A673 (cell line): ENCODE measurements at regions not wholly inside any gene's neighbourhood (a gene's known extent, or its start where the extent isn't known, plus 50 kb on each side); places are given as distances from the start of the nearest gene placed in this dataset.

Source experiments
- BruUV-seq: library from RNA; stranded (reverse); fragments of 400-500 nt; replicated peaks from 2 replicates; lab custom pipeline; 2021; lab: Mats Ljungman, UMichigan
- CTCF ChIA-PET: fragments of 300-600 bp; sonication (Branson Sonifier 250); formaldehyde crosslinking; loops from one replicate; lab custom pipeline; 2022; ENCODE audit warnings: antibody characterized with exemption; lab: Charles Lee
- POLR2A ChIA-PET: fragments of 300-600 bp; sonication (Branson Sonifier 250); formaldehyde crosslinking; loops from one replicate; lab custom pipeline; 2022; ENCODE audit warnings: antibody characterized with exemption; ENCODE audit not compliant: low non-redundant PET; lab: Charles Lee
- DNase-seq: peaks from one replicate; pipeline ENCODE4 v3.0.0-alpha.2; 2015; ENCODE audit warnings: low spot score
- H3K27ac ChIP-seq: fragments of 200-600 bp; sonication (generic); 2 replicates; pipeline ENCODE4 v1.5.1; 2016; ENCODE audit warnings: mixed run types, low read depth, mild to moderate bottlenecking, mixed read lengths, antibody characterized with exemption, low read length; ENCODE audit not compliant: poor library complexity, severe bottlenecking
- H3K27me3 ChIP-seq: fragments of 200-600 bp; sonication (generic); replicated peaks from 2 replicates; pipeline ENCODE4 v1.6.1; 2017; ENCODE audit warnings: mixed run types, low read depth, mild to moderate bottlenecking, mixed read lengths, antibody characterized with exemption, low read length; ENCODE audit not compliant: insufficient read depth, poor library complexity
- H3K36me3 ChIP-seq: fragments of 200-600 bp; sonication (generic); 2 replicates; pipeline ENCODE4 v1.6.1; 2016; ENCODE audit warnings: mixed run types, mild to moderate bottlenecking, mixed read lengths, antibody characterized with exemption, low read length; ENCODE audit not compliant: insufficient read depth, poor library complexity, severe bottlenecking
- H3K4me1 ChIP-seq: fragments of 200-600 bp; sonication (generic); 2 replicates; pipeline ENCODE4 v1.6.1; 2017; ENCODE audit warnings: mixed run types, mild to moderate bottlenecking, mixed read lengths, antibody characterized with exemption, low read length; ENCODE audit not compliant: insufficient read depth, poor library complexity, severe bottlenecking
- H3K4me3 ChIP-seq: fragments of 200-600 bp; sonication (generic); 2 replicates; pipeline ENCODE4 v1.5.1; 2016; ENCODE audit warnings: low read depth, mixed run types, mild to moderate bottlenecking, mixed read lengths, low read length; ENCODE audit not compliant: poor library complexity, severe bottlenecking
- H3K9me3 ChIP-seq: fragments of 200-600 bp; sonication (generic); 2 replicates; pipeline ENCODE4 v1.6.1; 2016; ENCODE audit warnings: mixed run types, low read depth, mild to moderate bottlenecking, mixed read lengths, antibody characterized with exemption, low read length; ENCODE audit not compliant: poor library complexity, severe bottlenecking
- EZH2 ChIP-seq: fragments of 200-600 bp; sonication (generic); IDR thresholded peaks from 2 replicates; pipeline ENCODE4 v1.6.1; 2017; ENCODE audit warnings: borderline replicate concordance, low read depth, mild to moderate bottlenecking, mixed read lengths, antibody characterized with exemption, low read length; ENCODE audit not compliant: poor library complexity, severe bottlenecking
- intact Hi-C: fragments of 100-400 bp; cut with micrococcal nuclease; formaldehyde crosslinking; loops from one replicate; pipeline ENCODE4 v1.10.0; 2022; ENCODE audit not compliant: unreplicated experiment
- TF ChIP-seq, protein P1 (sequence below): fragments of 300-800, 200-600 bp; sonication (generic); conservative IDR thresholded peaks from 2 replicates; pipeline ENCODE4 v1.5.1; 2017; ENCODE audit warnings: low read depth, mild to moderate bottlenecking, antibody characterized with exemption, low read length, moderate library complexity, mixed read lengths

DNA sequence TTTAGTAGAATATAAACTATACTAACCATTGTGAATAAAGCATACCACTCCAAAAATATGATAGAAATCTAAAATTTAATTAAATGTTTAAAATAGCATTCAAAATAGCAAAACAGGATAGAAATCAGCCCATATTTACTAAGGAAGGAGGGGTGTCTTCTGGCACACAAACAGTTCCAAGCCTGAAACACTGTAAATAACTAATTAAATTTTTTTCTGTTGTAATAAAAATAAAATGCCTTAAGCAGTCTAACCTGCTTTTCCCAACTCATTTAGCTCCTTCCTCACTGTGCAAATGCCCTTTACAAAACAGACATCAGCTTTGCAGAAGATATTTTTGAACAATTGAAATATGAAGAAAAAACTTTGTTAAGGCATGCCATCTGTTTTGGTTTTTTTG is 707.1 kb upstream of the USP15 start:
- H3K27me3 ChIP-seq = no peaks in the 10 kb centered on the region
- no peaks in the 10 kb centered on the region for H3K4me1 ChIP-seq
- intact Hi-C loops = no loop called here
- no TSS peak for BruUV-seq
- no peak overlapping the region for H3K27ac ChIP-seq
- TF ChIP-seq, protein P1, sequence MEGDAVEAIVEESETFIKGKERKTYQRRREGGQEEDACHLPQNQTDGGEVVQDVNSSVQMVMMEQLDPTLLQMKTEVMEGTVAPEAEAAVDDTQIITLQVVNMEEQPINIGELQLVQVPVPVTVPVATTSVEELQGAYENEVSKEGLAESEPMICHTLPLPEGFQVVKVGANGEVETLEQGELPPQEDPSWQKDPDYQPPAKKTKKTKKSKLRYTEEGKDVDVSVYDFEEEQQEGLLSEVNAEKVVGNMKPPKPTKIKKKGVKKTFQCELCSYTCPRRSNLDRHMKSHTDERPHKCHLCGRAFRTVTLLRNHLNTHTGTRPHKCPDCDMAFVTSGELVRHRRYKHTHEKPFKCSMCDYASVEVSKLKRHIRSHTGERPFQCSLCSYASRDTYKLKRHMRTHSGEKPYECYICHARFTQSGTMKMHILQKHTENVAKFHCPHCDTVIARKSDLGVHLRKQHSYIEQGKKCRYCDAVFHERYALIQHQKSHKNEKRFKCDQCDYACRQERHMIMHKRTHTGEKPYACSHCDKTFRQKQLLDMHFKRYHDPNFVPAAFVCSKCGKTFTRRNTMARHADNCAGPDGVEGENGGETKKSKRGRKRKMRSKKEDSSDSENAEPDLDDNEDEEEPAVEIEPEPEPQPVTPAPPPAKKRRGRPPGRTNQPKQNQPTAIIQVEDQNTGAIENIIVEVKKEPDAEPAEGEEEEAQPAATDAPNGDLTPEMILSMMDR = no peak
- no peak for TF ChIP-seq EZH2
- no peaks in the 10 kb centered on the region for H3K36me3 ChIP-seq
- no peaks in the 10 kb centered on the region for H3K9me3 ChIP-seq
- DNase-seq = no peak
- ChIA-PET CTCF (no interaction called here), POLR2A (interaction anchor here (0.8 kb wide), 1 partner anchor 486 kb away, joined by 3 read pairs; no protein-coding TSS in a partner anchor)
- H3K4me3 ChIP-seq = no peak overlapping the region

DNA sequence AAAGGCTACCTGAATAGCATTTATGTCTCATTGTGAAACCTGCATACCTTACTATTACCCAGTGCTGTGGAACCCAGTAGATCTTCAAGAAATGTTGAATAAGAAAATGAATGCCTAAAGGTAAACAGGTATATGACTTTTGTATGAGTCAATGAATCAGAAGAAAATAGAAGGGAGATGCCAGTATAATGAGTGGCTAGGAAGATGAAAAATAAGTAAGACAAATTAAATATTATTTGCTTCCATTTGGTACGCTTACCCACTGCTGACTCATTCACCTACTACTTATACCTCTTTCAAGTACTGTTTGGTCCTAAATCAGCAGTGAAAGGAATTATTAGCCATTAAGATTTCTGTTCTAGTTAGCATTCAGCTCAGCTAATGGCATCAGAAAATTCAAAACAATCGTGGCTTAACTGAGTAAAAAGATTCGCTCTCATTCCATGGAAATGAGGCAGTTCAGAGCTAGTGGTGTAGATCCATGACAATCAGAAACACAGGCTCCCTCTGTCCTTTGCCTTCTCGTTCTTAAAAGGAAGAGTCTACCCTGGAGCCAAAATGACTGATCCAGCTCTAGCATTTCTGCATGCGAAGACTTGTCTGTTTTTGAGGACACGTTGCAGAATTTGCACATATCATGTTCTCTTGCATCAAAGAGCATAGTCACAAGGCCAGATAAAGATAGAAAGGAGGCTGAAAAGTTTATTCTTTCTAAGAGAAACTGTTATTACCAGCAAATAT is 705.8 kb upstream of the USP15 start:
- no TSS peak for BruUV-seq
- no peak for DNase-seq
- CTCF ChIA-PET = no interaction called here
- Histone ChIP-seq H3K27ac (no peak overlapping the region), H3K4me1 (no peaks in the 10 kb centered on the region), H3K9me3 (no peaks in the 10 kb centered on the region), H3K4me3 (no peak overlapping the region), H3K36me3 (no peaks in the 10 kb centered on the region), H3K27me3 (no peaks in the 10 kb centered on the region)
- POLR2A ChIA-PET = no interaction called here
- TF ChIP-seq, protein P1 = no peak
- TF ChIP-seq EZH2 = no peak
- intact Hi-C loops = no loop called here

DNA sequence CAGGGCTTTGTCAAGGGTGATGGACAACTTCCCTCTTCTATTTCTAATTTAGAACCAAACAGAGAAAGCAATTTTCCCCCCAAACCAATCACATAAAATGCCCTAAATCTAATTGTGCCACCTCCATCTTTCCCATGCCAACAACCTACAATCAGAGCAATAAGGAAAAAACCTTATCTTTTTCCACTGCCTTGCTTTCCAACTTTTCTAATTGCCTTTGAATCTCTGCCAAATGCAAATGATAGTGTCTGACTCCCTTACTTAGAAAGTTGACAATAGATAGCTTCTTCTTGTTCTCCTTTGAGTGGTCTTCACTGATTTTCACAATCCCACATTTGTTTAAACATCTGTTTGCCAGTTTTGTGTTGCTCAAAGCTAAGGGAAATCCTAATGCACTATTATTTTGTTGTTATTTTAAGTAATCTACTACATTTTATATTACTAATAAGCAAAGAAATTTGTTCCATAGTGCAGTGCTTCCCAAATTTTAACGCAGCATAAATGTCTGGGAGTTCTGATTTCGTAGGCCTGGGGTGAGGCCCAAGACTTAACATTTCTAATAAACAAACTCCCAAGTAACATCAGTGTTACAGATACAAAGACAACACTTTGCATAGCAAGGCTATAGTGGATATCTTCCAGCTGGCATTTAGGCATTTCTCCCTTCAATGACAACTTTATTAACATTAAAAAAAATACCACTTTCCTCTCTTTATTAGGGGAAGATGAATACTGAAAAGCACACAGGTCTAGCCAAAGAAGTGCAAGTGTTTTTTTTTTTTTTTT is 696.3 kb upstream of the USP15 start:
- no peak for DNase-seq
- intact Hi-C loops = no loop called here
- ChIA-PET CTCF (no interaction called here), POLR2A (no interaction called here)
- peaks cover 3% of the 10 kb centered on the region for H3K9me3 ChIP-seq
- TF ChIP-seq EZH2 = no peak
- TF ChIP-seq, protein P1 = no peak
- H3K27me3 ChIP-seq = no peaks in the 10 kb centered on the region
- no peaks in the 10 kb centered on the region for H3K4me1 ChIP-seq
- no peak overlapping the region for H3K27ac ChIP-seq
- no peaks in the 10 kb centered on the region for H3K36me3 ChIP-seq
- no peak overlapping the region for H3K4me3 ChIP-seq
- BruUV-seq = no TSS peak
